ENCODE measurements at regions not wholly inside any gene's neighbourhood (a gene's known extent, or its start where the extent isn't known, plus 50 kb on each side); places are given as distances from the start of the nearest gene placed in this dataset.
"Not testable (repeated sequence)": the region's sequence is repeated elsewhere in the genome, so short reads cannot be mapped to it uniquely, and the experiment has no call there.

DNA sequence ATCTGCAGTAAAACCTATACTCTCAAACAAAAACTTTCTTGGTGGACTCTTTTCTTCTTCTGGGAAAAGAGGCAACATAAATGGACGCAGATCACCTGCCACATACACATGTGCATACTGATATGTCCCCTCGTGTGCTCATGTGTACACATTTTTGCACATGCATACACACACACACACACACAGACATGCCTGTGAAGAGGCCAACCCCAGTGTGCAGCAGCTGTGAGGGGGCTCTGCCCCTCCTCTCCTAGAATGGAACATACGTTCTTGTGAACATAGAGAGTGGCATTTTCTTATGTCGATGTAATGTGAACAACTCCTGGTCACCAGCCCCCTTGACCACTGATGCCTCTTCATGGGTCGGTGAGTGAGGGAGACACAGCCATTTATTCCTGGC lies 188.9 kb upstream of the PLGLB2 start:
- DNase-seq; intact Hi-C loops (cut with DNase I; ENCODE audit: low total_unique reads); H3K27ac ChIP-seq; H3K36me3 ChIP-seq; H3K27me3 ChIP-seq; in situ Hi-C loops (cut with MboI; ENCODE audit: low pct_ligation_motif_present in 1 of 4, low pct_unique_long_range_greater_than_20kb in 1 of 4, low sequenced_read_pairs in 3 of 4); H3K9me3 ChIP-seq; H3K4me1 ChIP-seq; H3K4me3 ChIP-seq: not testable (repeated sequence)
- WGBS, 2 donors (ENCODE audit: low coverage in 1 of 2) = 89% methylated on average over 4 of the region's 5 CpGs; no CpG with 5 or more reads in 1 of the 2 donors

DNA sequence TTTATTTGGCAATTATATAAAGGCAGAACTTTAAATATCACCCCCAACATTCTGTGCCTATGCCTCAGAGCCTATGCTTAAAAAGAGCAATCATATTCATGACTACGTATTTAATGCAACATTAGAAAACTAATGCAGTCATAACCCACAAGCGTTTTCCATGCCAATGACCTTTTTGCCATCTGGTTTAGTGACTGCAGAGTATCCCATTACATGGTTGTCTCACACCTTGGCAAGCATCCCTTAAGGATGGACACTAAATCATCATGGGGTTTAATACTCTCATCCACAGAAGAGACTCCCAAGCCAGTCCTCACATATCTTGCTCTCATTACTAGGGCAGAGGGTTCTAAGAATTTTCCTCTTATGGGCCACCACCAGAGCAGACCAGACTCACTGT lies 188.2 kb upstream of the PLGLB2 start:
- in situ Hi-C loops (cut with MboI; ENCODE audit: low pct_ligation_motif_present in 1 of 4, low pct_unique_long_range_greater_than_20kb in 1 of 4, low sequenced_read_pairs in 3 of 4); H3K27me3 ChIP-seq; intact Hi-C loops (cut with DNase I; ENCODE audit: low total_unique reads); H3K36me3 ChIP-seq; H3K27ac ChIP-seq; H3K9me3 ChIP-seq; DNase-seq; H3K4me3 ChIP-seq; H3K4me1 ChIP-seq: not testable (repeated sequence)
- WGBS, 2 donors (ENCODE audit: low coverage in 1 of 2) = 100% methylated on average over 1 to 2 of the region's 2 CpGs

DNA sequence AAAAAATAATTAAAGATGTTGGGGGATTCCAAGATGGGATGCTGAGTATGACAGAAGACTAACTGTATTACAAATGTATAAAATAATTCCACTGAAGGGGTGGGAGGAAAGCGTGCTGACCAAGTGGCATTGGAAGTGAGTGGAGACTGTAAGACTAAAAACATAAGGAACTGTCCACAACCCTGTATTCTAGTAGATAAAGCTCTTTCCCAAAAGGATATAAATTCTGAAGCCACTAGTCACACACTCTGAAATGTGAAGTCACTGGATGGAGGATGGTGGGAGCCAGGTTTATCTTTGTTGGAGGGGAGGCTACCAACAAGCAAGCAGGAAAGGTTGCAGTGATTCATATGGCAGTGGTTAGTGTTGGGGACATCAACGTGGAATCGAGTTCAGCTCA lies 182.8 kb upstream of the PLGLB2 start:
- H3K4me1 ChIP-seq; H3K4me3 ChIP-seq; H3K36me3 ChIP-seq; H3K9me3 ChIP-seq; H3K27me3 ChIP-seq; H3K27ac ChIP-seq; intact Hi-C loops (cut with DNase I; ENCODE audit: low total_unique reads); in situ Hi-C loops (cut with MboI; ENCODE audit: low pct_ligation_motif_present in 1 of 4, low pct_unique_long_range_greater_than_20kb in 1 of 4, low sequenced_read_pairs in 3 of 4); DNase-seq: not testable (repeated sequence)
- WGBS, 2 donors (ENCODE audit: low coverage in 1 of 2) = 86 to 97% methylated on average over 1 of the region's 3 CpGs

DNA sequence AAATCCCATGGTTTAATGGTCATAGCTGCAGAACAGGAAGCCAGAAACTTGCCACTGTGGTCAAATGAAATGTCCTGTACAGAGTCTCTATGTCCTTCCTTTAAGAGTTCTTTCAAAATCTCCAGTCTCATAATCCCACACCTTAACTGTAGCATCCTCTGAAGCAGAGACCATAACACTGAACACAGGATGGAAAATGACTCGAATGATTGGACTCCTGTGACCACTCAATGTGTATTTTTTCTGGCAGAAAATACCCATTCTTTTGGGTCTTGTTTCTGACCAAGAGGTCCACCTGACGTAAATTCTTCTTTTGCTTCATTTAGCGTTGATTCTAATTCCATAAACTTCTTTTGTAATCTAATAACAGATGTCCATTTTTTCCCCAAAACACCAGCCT lies 181.4 kb upstream of the PLGLB2 start:
- H3K36me3 ChIP-seq; H3K27ac ChIP-seq; H3K4me1 ChIP-seq; in situ Hi-C loops (cut with MboI; ENCODE audit: low pct_ligation_motif_present in 1 of 4, low pct_unique_long_range_greater_than_20kb in 1 of 4, low sequenced_read_pairs in 3 of 4); intact Hi-C loops (cut with DNase I; ENCODE audit: low total_unique reads); H3K27me3 ChIP-seq; H3K9me3 ChIP-seq; DNase-seq; H3K4me3 ChIP-seq: not testable (repeated sequence)
- 89 to 98% methylated on average over 3 of the region's 3 CpGs for WGBS, 2 donors (ENCODE audit: low coverage in 1 of 2)

DNA sequence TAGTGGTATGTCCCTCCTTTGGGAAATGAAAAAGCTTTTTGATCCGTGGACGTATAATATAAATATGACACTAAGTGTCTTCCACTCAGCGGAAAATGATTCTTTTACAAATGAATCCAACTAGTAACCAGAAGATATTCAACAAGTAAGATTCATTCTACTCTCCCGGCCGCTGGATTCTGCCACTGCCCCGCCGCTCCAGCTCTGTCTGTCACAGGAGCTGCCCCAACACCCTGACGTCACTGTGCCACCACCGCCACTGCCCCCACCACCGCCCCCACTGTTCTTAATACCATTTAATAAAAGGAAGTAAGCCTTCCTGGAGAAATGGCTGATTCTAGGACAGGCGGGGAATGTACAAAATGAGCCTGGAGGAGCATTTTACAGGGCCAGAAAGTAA lies 180.8 kb upstream of the PLGLB2 start:
- in situ Hi-C loops (cut with MboI; ENCODE audit: low pct_ligation_motif_present in 1 of 4, low pct_unique_long_range_greater_than_20kb in 1 of 4, low sequenced_read_pairs in 3 of 4); H3K4me1 ChIP-seq; H3K4me3 ChIP-seq; H3K27me3 ChIP-seq; H3K36me3 ChIP-seq; DNase-seq; H3K27ac ChIP-seq; intact Hi-C loops (cut with DNase I; ENCODE audit: low total_unique reads); H3K9me3 ChIP-seq: not testable (repeated sequence)
- 96 to 97% methylated on average over 3 to 10 of the region's 11 CpGs for WGBS, 2 donors (ENCODE audit: low coverage in 1 of 2)

DNA sequence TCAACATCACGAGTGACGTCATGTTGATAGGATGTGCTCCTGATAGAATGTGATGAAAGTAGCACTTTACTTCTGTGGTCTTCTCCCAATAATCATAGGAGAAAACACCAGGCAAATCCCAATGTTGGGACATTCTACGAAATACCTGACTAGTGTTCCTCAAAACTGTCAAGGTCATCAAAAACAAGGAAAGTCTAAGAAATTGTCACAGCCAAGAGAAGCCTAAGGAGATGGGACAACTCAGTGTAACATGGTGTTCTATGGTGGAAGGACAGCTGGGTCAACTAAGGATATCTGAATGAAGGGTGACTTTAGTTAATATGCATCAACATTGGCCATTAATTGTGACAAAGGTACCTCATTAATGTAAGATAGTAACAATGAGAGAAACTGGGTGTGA lies 180.0 kb upstream of the PLGLB2 start:
- H3K27ac ChIP-seq; intact Hi-C loops (cut with DNase I; ENCODE audit: low total_unique reads); H3K36me3 ChIP-seq; H3K4me3 ChIP-seq; H3K9me3 ChIP-seq; H3K4me1 ChIP-seq; in situ Hi-C loops (cut with MboI; ENCODE audit: low pct_ligation_motif_present in 1 of 4, low pct_unique_long_range_greater_than_20kb in 1 of 4, low sequenced_read_pairs in 3 of 4); H3K27me3 ChIP-seq; DNase-seq: not testable (repeated sequence)
- WGBS, 2 donors (ENCODE audit: low coverage in 1 of 2) = 100% methylated on average over 3 of the region's 3 CpGs; no CpG with 5 or more reads in 1 of the 2 donors

DNA sequence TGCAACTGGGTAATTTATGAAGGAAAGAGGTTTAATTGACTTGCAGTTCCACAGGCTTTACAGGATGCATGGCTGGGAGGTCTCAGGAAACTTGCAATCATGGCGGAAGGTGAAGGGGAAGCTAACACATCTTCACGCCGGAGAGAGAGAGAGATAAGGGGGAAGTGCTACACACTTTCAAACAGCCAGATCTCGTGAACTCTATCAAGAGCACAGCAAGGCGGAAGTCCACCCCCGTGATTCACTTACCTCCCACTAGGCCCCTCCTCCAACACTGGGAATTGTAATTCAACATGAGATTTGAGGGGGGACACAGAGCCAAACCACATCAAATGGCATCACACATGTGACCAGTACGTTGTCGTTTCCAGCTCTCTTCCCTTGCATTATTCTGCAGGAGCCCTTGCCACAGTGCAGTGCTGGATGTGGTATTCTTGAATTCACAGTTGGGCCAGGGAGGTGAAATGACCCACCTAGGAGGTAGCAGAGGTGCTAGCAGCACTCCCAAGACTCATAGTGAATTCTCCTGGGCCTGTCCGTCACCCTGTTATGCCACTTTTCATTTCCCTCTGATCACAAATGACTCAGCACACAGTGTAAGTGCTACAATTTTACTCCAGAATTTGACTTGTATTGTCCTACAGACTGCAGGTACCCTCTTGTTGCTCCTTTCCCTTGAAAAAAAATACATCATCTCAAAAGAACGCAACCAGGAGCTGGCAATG lies 179.2 kb upstream of the PLGLB2 start:
- H3K36me3 ChIP-seq; H3K4me3 ChIP-seq; H3K27me3 ChIP-seq; DNase-seq; H3K27ac ChIP-seq; H3K9me3 ChIP-seq; in situ Hi-C loops (cut with MboI; ENCODE audit: low pct_ligation_motif_present in 1 of 4, low pct_unique_long_range_greater_than_20kb in 1 of 4, low sequenced_read_pairs in 3 of 4); H3K4me1 ChIP-seq; intact Hi-C loops (cut with DNase I; ENCODE audit: low total_unique reads): not testable (repeated sequence)
- WGBS, 2 donors (ENCODE audit: low coverage in 1 of 2) = 88 to 89% methylated on average over 5 to 10 of the region's 10 CpGs

DNA sequence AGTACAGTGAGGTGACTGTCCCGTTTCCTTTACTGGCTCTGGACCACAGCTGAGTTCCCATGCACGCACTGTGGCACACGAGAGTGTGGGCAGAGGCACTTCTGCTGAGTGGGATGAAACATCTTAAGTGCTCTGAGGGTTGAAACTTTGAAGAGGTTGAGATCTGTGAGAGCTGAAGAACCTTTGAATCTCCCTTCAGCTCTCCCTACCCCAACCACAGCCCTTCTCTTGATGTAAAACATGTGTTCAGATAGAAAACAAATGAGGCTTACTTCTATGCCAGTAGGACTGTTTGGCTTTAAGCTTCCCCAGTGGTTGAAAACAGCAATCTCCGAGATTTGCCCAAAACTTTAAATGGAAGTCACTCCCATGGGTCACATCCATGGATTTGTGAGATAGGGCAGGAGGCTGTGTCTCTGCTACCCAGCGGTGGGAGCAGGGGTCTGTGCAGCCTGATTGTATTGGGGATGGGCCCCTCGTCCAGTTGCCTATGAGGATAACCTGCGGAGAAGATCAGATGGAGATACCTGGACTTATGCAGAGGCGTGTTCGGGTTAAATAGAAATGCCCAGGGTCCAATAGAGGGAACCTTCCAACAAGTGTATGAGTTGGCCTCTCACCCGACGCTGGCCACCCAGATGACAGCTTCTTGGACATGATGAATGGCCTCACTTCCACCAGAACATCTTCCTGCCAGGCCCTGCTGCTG lies 178.0 kb upstream of the PLGLB2 start:
- in situ Hi-C loops (cut with MboI; ENCODE audit: low pct_ligation_motif_present in 1 of 4, low pct_unique_long_range_greater_than_20kb in 1 of 4, low sequenced_read_pairs in 3 of 4); H3K4me3 ChIP-seq; DNase-seq; intact Hi-C loops (cut with DNase I; ENCODE audit: low total_unique reads); H3K27ac ChIP-seq; H3K9me3 ChIP-seq; H3K36me3 ChIP-seq; H3K27me3 ChIP-seq; H3K4me1 ChIP-seq: not testable (repeated sequence)
- WGBS, 2 donors (ENCODE audit: low coverage in 1 of 2) = 96% methylated on average over 7 of the region's 11 CpGs; no CpG with 5 or more reads in 1 of the 2 donors

DNA sequence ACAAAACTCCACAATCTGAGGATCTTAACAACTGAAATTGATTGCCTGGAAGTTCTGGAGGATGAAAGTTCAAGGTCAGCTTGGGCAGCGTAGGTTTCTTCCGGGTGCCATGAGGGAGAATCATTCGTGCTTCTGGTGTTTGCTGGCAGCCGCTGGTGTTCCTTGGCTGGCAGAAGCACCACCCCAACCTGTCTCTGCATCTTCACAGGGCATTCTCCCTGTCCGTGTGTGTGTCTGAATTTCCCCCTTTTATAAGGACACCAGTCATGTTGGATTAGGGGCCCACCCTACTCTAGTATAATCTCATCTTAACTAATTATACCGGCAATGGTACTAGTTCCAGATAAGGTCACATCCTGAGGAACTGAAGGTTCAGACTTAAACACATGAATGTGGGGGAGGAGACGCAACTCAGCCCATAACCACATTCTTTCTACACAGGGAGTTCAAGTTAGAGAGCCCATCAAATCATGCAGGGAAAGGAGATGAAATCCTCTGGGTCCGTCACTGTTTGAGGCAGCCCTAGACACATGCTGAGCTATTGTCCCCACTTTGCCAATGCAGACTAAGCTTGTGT lies 175.9 kb upstream of the PLGLB2 start:
- DNase-seq; H3K36me3 ChIP-seq; in situ Hi-C loops (cut with MboI; ENCODE audit: low pct_ligation_motif_present in 1 of 4, low pct_unique_long_range_greater_than_20kb in 1 of 4, low sequenced_read_pairs in 3 of 4); H3K4me3 ChIP-seq; H3K27me3 ChIP-seq; H3K4me1 ChIP-seq; H3K27ac ChIP-seq; intact Hi-C loops (cut with DNase I; ENCODE audit: low total_unique reads); H3K9me3 ChIP-seq: not testable (repeated sequence)
- 100% methylated on average over 3 of the region's 8 CpGs; no CpG with 5 or more reads in 1 of the 2 donors for WGBS, 2 donors (ENCODE audit: low coverage in 1 of 2)

DNA sequence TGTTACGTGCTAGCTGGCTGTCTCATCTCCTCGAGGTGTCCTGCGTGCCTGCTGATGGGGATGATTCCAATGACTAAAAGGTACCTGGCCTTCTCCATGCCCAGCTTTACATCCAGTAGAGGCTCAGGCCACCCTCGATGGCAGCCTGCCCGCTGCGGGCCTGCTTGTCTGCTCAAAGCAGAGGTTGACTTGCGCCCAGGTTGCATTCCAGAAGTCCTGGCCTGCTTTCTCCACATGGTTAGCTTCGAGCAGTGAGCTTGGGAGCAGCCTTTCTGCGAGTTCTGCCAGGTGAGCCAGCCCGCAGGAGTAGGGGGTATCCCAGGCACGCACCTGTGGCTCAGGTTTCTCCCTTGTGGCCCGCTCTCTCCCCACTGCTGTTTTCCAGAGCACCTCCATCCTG lies 175.0 kb upstream of the PLGLB2 start:
- in situ Hi-C loops (cut with MboI; ENCODE audit: low pct_ligation_motif_present in 1 of 4, low pct_unique_long_range_greater_than_20kb in 1 of 4, low sequenced_read_pairs in 3 of 4); DNase-seq: not testable (repeated sequence)
- WGBS, 2 donors (ENCODE audit: low coverage in 1 of 2) = 100% methylated on average over 4 of the region's 12 CpGs; no CpG with 5 or more reads in 1 of the 2 donors

More for the DNA sequence above, 175.0 kb upstream of the PLGLB2 start:
- intact Hi-C loops (cut with DNase I; ENCODE audit: low total_unique reads); H3K4me3 ChIP-seq; H3K27ac ChIP-seq; H3K4me1 ChIP-seq; H3K9me3 ChIP-seq; H3K27me3 ChIP-seq; H3K36me3 ChIP-seq: not testable (repeated sequence)
